H1 (cell line): ENCODE measurements at regions not wholly inside any gene's neighbourhood (a gene's known extent, or its start where the extent isn't known, plus 50 kb on each side); places are given as distances from the start of the nearest gene placed in this dataset.

ENCODE experiments used
- CTCF ChIA-PET: fragments of 300-600 bp; sonication (Branson Sonifier 250); formaldehyde crosslinking; loops from one replicate; lab custom pipeline; 2021; ENCODE audit not compliant: partially characterized antibody; lab: Charles Lee
- POLR2A ChIA-PET: fragments of 300-600 bp; sonication (Branson Sonifier 250); formaldehyde crosslinking; loops from one replicate; lab custom pipeline; 2021; ENCODE audit warnings: inconsistent platforms; ENCODE audit not compliant: partially characterized antibody; lab: Charles Lee
- DNase-seq, 2 experiments: peaks; one replicate each; pipeline versions ENCODE4 v3.0.0 to v3.0.0-alpha.2; 2010 to 2022; ENCODE audit warnings: low spot score in 2 of 2, low read depth in 1 of 2, mixed read lengths in 1 of 2
- FAIRE-seq: peaks from 2 replicates; lab custom pipeline; 2011; peaks lifted over from hg19 to GRCh38; lab: Jason Lieb, UNC
- H2AFZ ChIP-seq: 2 replicates; pipeline ENCODE4 v1.8.1; 2012; ENCODE audit warnings: low read length, inconsistent platforms
- H2AK5ac ChIP-seq: 2 replicates; pipeline ENCODE4 v1.6.1; 2013; ENCODE audit warnings: low read depth, low read length
- H2BK120ac ChIP-seq: replicated peaks from 2 replicates; pipeline ENCODE3; 2013; ENCODE audit warnings: low read depth, low read length, inconsistent platforms
- H2BK12ac ChIP-seq: 2 replicates; pipeline ENCODE4 v1.6.1; 2013; ENCODE audit warnings: low read depth, low read length
- H2BK15ac ChIP-seq: 2 replicates; pipeline ENCODE4 v1.6.1; 2013; ENCODE audit warnings: low read length
- H2BK20ac ChIP-seq: 2 replicates; pipeline ENCODE4 v1.6.1; 2013; ENCODE audit warnings: low read length
- H2BK5ac ChIP-seq: 2 replicates; pipeline ENCODE4 v1.6.1; 2013; ENCODE audit warnings: low read depth, low read length
- H3K14ac ChIP-seq: 2 replicates; pipeline ENCODE4 v1.6.1; 2013; ENCODE audit warnings: inconsistent platforms; ENCODE audit not compliant: insufficient read length
- H3K18ac ChIP-seq: 2 replicates; pipeline ENCODE4 v1.6.1; 2013; ENCODE audit warnings: low read length; ENCODE audit errors: extremely low read depth
- H3K23ac ChIP-seq: 2 replicates; pipeline ENCODE4 v1.6.1; 2013; ENCODE audit warnings: inconsistent platforms; ENCODE audit not compliant: insufficient read length
- H3K23me2 ChIP-seq: 2 replicates; pipeline ENCODE4 v1.6.1; 2013; ENCODE audit warnings: low read depth, low read length
- H3K27ac ChIP-seq: 2 replicates; pipeline ENCODE4 v1.6.1; 2011; ENCODE audit warnings: low read depth, low read length, inconsistent platforms
- H3K27me3 ChIP-seq, 4 experiments: replicated peaks in 1 of 4; 1 replicate in 1 of 4; 2 replicates in 3 of 4; pipeline versions ENCODE4 v1.6.1 to v1.8.1; 2011 to 2013; ENCODE audit warnings: low read length in 3 of 4, mild to moderate bottlenecking in 3 of 4, inconsistent platforms in 2 of 4, mixed read lengths in 2 of 4, moderate library complexity in 1 of 4; ENCODE audit not compliant: control insufficient read depth in 3 of 4, insufficient read depth in 3 of 4; ENCODE audit errors: extremely low read depth in 1 of 4
- H3K36me3 ChIP-seq, 4 experiments: 2 replicates each; pipeline versions ENCODE4 v1.6.1 to v1.8.1; 2011 to 2013; ENCODE audit warnings: mild to moderate bottlenecking in 4 of 4, low read length in 3 of 4, moderate library complexity in 2 of 4, control low read depth in 1 of 4, inconsistent platforms in 1 of 4; ENCODE audit not compliant: insufficient read depth in 4 of 4, control insufficient read depth in 2 of 4
- H3K4ac ChIP-seq: replicated peaks from 2 replicates; pipeline ENCODE3; 2013; ENCODE audit warnings: low read length, low read depth, mixed read lengths, inconsistent platforms; ENCODE audit not compliant: insufficient read length
- H3K4me1 ChIP-seq, 4 experiments: replicated peaks in 1 of 4; 1 replicate in 1 of 4; 2 replicates in 3 of 4; pipeline versions ENCODE4 v1.6.1 to v1.8.1; 2011 to 2013; ENCODE audit warnings: low read length in 3 of 4, inconsistent platforms in 2 of 4, mixed read lengths in 1 of 4; ENCODE audit not compliant: insufficient read depth in 4 of 4, control insufficient read depth in 3 of 4
- H3K4me2 ChIP-seq, 2 experiments: 2 replicates each; pipeline versions ENCODE4 v1.6.1 to v1.8.1; 2011 to 2013; ENCODE audit warnings: low read depth in 2 of 2, low read length in 2 of 2, control low read depth in 1 of 2, inconsistent platforms in 1 of 2, mild to moderate bottlenecking in 1 of 2; ENCODE audit not compliant: insufficient read depth in 1 of 2
- H3K4me3 ChIP-seq, 4 experiments: fragments of 200-600, 300-600 bp in 1 of 4; sonication (generic), shearing (Covaris generic), sonication (Bioruptor Twin) in 1 of 4; 2 replicates each; pipeline versions ENCODE4 v1.5.1 to v1.8.1; 2011 to 2016; ENCODE audit warnings: low read length in 4 of 4, low read depth in 3 of 4, control low read depth in 2 of 4, inconsistent platforms in 2 of 4, mild to moderate bottlenecking in 2 of 4, mixed read lengths in 1 of 4, moderate library complexity in 1 of 4; ENCODE audit not compliant: insufficient read depth in 2 of 4; ENCODE audit errors: extremely low read depth in 1 of 4
- H3K56ac ChIP-seq: replicated peaks from 2 replicates; pipeline ENCODE3; 2013; ENCODE audit warnings: low read depth, mild to moderate bottlenecking, mixed read lengths, low read length, inconsistent platforms; ENCODE audit not compliant: insufficient read length
- H3K79me1 ChIP-seq: 2 replicates; pipeline ENCODE4 v1.6.1; 2013; ENCODE audit warnings: low read depth, low read length, control low read depth
- H3K79me2 ChIP-seq, 2 experiments: 2 replicates each; pipeline versions ENCODE4 v1.6.1 to v1.8.1; 2012 to 2013; ENCODE audit warnings: low read length in 2 of 2, mild to moderate bottlenecking in 2 of 2, inconsistent platforms in 1 of 2; ENCODE audit not compliant: insufficient read depth in 2 of 2, control insufficient read depth in 1 of 2
- H3K9ac ChIP-seq, 4 experiments: replicated peaks in 1 of 4; 1 replicate in 1 of 4; 2 replicates in 3 of 4; pipeline versions ENCODE4 v1.6.1 to v1.8.1; 2011 to 2013; ENCODE audit warnings: low read depth in 3 of 4, low read length in 3 of 4, control low read depth in 2 of 4, mild to moderate bottlenecking in 2 of 4, moderate library complexity in 2 of 4, inconsistent platforms in 1 of 4; ENCODE audit errors: extremely low read depth in 1 of 4
- H3K9me3 ChIP-seq, 2 experiments: 2 replicates each; pipeline versions ENCODE4 v1.6.1 to v1.8.1; 2012 to 2013; ENCODE audit warnings: mild to moderate bottlenecking in 2 of 2, moderate library complexity in 2 of 2, control low read depth in 1 of 2, inconsistent platforms in 1 of 2, low read depth in 1 of 2, low read length in 1 of 2, mixed read lengths in 1 of 2; ENCODE audit not compliant: insufficient read depth in 2 of 2
- H4K20me1 ChIP-seq, 2 experiments: replicated peaks in 1 of 2; 2 replicates each; pipeline versions ENCODE3 to v1.8.1; 2011 to 2013; ENCODE audit warnings: inconsistent platforms in 2 of 2, low read length in 2 of 2, mild to moderate bottlenecking in 1 of 2; ENCODE audit not compliant: insufficient read depth in 2 of 2, control insufficient read depth in 1 of 2
- H4K5ac ChIP-seq: 2 replicates; pipeline ENCODE4 v1.6.1; 2013; ENCODE audit warnings: low read length, low read depth, mixed read lengths, inconsistent platforms; ENCODE audit not compliant: insufficient read length
- H4K8ac ChIP-seq: 2 replicates; pipeline ENCODE4 v1.8.0; 2013; ENCODE audit warnings: mild to moderate bottlenecking, moderate library complexity, low read length, inconsistent platforms; ENCODE audit not compliant: insufficient read depth; ENCODE audit errors: extremely low read depth
- H4K91ac ChIP-seq: replicated peaks from 2 replicates; pipeline ENCODE3; 2013; ENCODE audit warnings: low read length, mixed read lengths, inconsistent platforms; ENCODE audit not compliant: insufficient read length
- ATF3 ChIP-seq: IDR thresholded peaks from 2 replicates; pipeline ENCODE4 v1.6.1; 2011; ENCODE audit warnings: low read depth, mild to moderate bottlenecking, low read length; ENCODE audit not compliant: insufficient read depth
- CBX5 ChIP-seq: fragments of 300-800, 300-1000 bp; sonication (generic); IDR thresholded peaks from 2 replicates; pipeline ENCODE4 v1.7.1; 2016; ENCODE audit warnings: antibody characterized with exemption, low read length, low read depth
- CHD2 ChIP-seq: IDR thresholded peaks from 2 replicates; pipeline ENCODE4 v1.6.1; 2012; ENCODE audit warnings: low read length, improper control_type of control experiment
- EP300 ChIP-seq, 2 experiments: IDR thresholded peaks; 1 replicate in 1 of 2; 2 replicates in 1 of 2; pipeline ENCODE4 v1.6.1; 2011 to 2012; ENCODE audit warnings: low read depth in 2 of 2, low read length in 2 of 2, mild to moderate bottlenecking in 2 of 2, borderline replicate concordance in 1 of 2, inconsistent platforms in 1 of 2, moderate library complexity in 1 of 2
- GTF2F1 ChIP-seq: IDR thresholded peaks from 2 replicates; pipeline ENCODE4 v1.6.1; 2012; ENCODE audit warnings: low read depth, low read length, improper control_type of control experiment, borderline replicate concordance
- KDM5A ChIP-seq: fragments of 200-600 bp; IDR thresholded peaks from 2 replicates; pipeline ENCODE4 v1.7.1; 2012; ENCODE audit warnings: mild to moderate bottlenecking, low read length, inconsistent platforms, mixed read lengths
- SAP30 ChIP-seq: fragments of 300-600 bp; sonication (generic); IDR thresholded peaks from 2 replicates; pipeline ENCODE4 v1.7.1; 2012; ENCODE audit warnings: low read length, moderate library complexity, mild to moderate bottlenecking, inconsistent platforms; ENCODE audit not compliant: insufficient read depth, insufficient replicate concordance
- SIN3A ChIP-seq, 2 experiments: IDR thresholded peaks in 1 of 2; conservative IDR thresholded peaks in 1 of 2; 2 replicates each; pipeline ENCODE4 v1.6.1; 2011 to 2012; ENCODE audit warnings: low read length in 2 of 2, improper control_type of control experiment in 1 of 2, low read depth in 1 of 2, mild to moderate bottlenecking in 1 of 2
- SIRT6 ChIP-seq: IDR thresholded peaks from one replicate; pipeline ENCODE4 v1.7.1; 2012; ENCODE audit warnings: low read length, inconsistent platforms
- TBP ChIP-seq: IDR thresholded peaks from 2 replicates; pipeline ENCODE4 v1.6.1; 2011; ENCODE audit warnings: low read depth, low read length, improper control_type of control experiment
- TCF12 ChIP-seq: IDR thresholded peaks from 2 replicates; pipeline ENCODE4 v1.6.1; 2011; ENCODE audit warnings: low read depth, mild to moderate bottlenecking, low read length
- YY1 ChIP-seq: IDR thresholded peaks from 2 replicates; pipeline ENCODE4 v1.6.1; 2011; ENCODE audit warnings: low read depth, mild to moderate bottlenecking, low read length
- WGBS, 2 experiments: shearing (Covaris generic) in 1 of 2; methylation state at CpG; one replicate each; pipeline versions ENCODE4 v1.1.6 to v1.1.7; 2013 to 2015; ENCODE audit warnings: low lambda C conversion rate in 2 of 2, mixed read lengths in 2 of 2, inconsistent platforms in 1 of 2, low coverage in 1 of 2, missing lambda C conversion rate in 1 of 2; ENCODE audit not compliant: insufficient replicate concordance in 2 of 2, insufficient coverage in 1 of 2, insufficient read length in 1 of 2; ENCODE audit errors: extremely low coverage in 1 of 2, missing lambda C conversion rate in 1 of 2; 5-methylcytosine and 5-hydroxymethylcytosine counted together
- TF ChIP-seq, protein P1 (sequence below): IDR thresholded peaks from 2 replicates; pipeline ENCODE4 v1.6.1; 2012; ENCODE audit warnings: low read length, inconsistent platforms

DNA sequence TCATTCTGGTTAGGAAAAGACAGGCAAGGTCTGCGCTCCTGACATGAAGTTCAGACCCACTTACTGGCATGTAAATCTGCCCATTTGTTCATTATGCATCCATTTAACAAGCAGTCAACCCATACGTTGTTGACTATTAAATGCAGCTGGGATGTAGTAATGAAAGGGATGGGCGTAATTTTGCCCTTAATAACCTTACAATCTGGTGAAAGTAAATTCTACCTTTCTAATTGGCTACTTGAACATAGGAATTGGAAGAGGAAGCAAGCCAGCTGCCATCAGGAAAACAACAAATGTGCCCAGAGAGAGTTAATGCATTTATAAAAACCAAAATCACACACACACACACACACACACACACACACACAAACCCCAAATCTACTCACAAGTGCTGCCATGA, 170.2 kb upstream of the PITRM1 start:
- 96% methylated on average over 3 of the region's 3 CpGs; no CpG with 5 or more reads in 1 of the 2 experiments for WGBS, 2 experiments
- H3K36me3 ChIP-seq = no peaks in the 10 kb centered on the region
- POLR2A ChIA-PET = no interaction called here
- no peak for TF ChIP-seq EP300 (IDR thresholded peaks at IDR 0.05; ENCODE audit: borderline replicate concordance in 1 of 2, low read depth in 2 of 2, low read length in 2 of 2)
- TF ChIP-seq SIN3A (conservative IDR thresholded peaks at IDR 0.05 in 1 of 2, IDR thresholded peaks at IDR 0.05 in 1 of 2; ENCODE audit: low read depth in 1 of 2, low read length in 2 of 2) = no peak
- TF ChIP-seq, protein P1, sequence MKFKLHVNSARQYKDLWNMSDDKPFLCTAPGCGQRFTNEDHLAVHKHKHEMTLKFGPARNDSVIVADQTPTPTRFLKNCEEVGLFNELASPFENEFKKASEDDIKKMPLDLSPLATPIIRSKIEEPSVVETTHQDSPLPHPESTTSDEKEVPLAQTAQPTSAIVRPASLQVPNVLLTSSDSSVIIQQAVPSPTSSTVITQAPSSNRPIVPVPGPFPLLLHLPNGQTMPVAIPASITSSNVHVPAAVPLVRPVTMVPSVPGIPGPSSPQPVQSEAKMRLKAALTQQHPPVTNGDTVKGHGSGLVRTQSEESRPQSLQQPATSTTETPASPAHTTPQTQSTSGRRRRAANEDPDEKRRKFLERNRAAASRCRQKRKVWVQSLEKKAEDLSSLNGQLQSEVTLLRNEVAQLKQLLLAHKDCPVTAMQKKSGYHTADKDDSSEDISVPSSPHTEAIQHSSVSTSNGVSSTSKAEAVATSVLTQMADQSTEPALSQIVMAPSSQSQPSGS = no peak
- TF ChIP-seq YY1 = no peak
- no peak for TF ChIP-seq SAP30
- no peak for TF ChIP-seq CHD2
- TF ChIP-seq CBX5 = no peak
- TF ChIP-seq GTF2F1 = no peak
- no peak for TF ChIP-seq TCF12
- no peak for TF ChIP-seq KDM5A
- TF ChIP-seq TBP = no peak
- TF ChIP-seq ATF3 = no peak
- TF ChIP-seq SIRT6 = no peak

More for the DNA sequence above, 170.2 kb upstream of the PITRM1 start:
- Histone ChIP-seq H4K8ac (no peak overlapping the region), H2BK5ac (no peak overlapping the region), H3K23me2 (no peaks in the 10 kb centered on the region; the same call in 1 of the 2 replicates), H3K23ac (no peak overlapping the region), H2BK120ac (no peak overlapping the region), H3K27ac (no peak overlapping the region), H3K18ac (no peak overlapping the region), H4K91ac (no peak overlapping the region), H3K9ac (no peak overlapping the region), H3K4me1 (no peaks in the 10 kb centered on the region), H4K20me1 (no peaks in the 10 kb centered on the region), H3K4me2 (no peak overlapping the region), H2BK20ac (no peak overlapping the region), H3K79me2 (no peaks in the 10 kb centered on the region), H4K5ac (no peak overlapping the region), H3K14ac (no peak overlapping the region), H3K4ac (no peak overlapping the region), H2AK5ac (no peak overlapping the region), H2AFZ (no peak overlapping the region), H3K27me3 (no peaks in the 10 kb centered on the region), H2BK12ac (no peak overlapping the region), H2BK15ac (no peak overlapping the region), H3K56ac (peak overlapping the region; percentile 23), H3K9me3 (no peaks in the 10 kb centered on the region), H3K79me1 (no peaks in the 10 kb centered on the region), H3K4me3 (no peak overlapping the region)
- FAIRE-seq (no peak), DNase-seq (no peak)
- CTCF ChIA-PET = interaction anchor here (1.7 kb wide), 1 partner anchor 11 kb away, joined by 4 read pairs; no protein-coding TSS in a partner anchor
